ENCODE measurements at regions not wholly inside any gene's neighbourhood (a gene's known extent, or its start where the extent isn't known, plus 50 kb on each side); places are given as distances from the start of the nearest gene placed in this dataset.

DNA sequence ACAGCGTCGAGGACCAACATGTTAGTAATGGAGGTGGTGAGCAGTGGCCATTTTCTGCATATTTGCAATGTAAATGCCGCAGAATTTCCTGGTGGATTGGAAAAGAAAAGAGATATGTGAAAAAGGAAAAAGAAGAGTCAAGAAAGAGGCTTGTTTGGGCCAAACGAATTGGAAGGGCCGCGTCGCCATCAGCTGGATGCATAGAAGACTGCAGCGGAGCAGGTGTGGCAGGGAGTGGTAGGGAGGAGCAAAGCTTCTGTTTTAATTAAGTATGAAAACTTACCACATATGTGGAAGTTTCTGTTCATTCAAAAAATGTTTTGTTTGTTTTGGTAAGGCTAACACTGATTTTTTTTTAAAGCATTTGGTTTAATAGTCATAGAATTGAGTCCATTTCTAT, 690.7 kb downstream of the NCAM2 start:
- WGBS, 4 donors, result 48 to 54% (median 53%) methylated on average over 8 of the region's 8 CpGs
- DNase-seq (peak in 1 of 5 donors; percentile 51), ATAC-seq (no peak)
- no peak for TF ChIP-seq POLR2A (IDR thresholded peaks at IDR 0.05)
- TF ChIP-seq CTCF (IDR thresholded peaks at IDR 0.05), result peak in 4 of 12 donors; percentile 20 to 36 (median 26)
- Histone ChIP-seq H3K36me3 (no peaks in the 10 kb centered on the region), H3K27me3 (no peaks in the 10 kb centered on the region), H3K9me3 (no peaks in the 10 kb centered on the region), H3K4me1 (no peaks in the 10 kb centered on the region), H3K27ac (no peak overlapping the region), H3K4me3 (no peak overlapping the region)
- intact Hi-C loops (cut with DNase I), result no loop called here

DNA sequence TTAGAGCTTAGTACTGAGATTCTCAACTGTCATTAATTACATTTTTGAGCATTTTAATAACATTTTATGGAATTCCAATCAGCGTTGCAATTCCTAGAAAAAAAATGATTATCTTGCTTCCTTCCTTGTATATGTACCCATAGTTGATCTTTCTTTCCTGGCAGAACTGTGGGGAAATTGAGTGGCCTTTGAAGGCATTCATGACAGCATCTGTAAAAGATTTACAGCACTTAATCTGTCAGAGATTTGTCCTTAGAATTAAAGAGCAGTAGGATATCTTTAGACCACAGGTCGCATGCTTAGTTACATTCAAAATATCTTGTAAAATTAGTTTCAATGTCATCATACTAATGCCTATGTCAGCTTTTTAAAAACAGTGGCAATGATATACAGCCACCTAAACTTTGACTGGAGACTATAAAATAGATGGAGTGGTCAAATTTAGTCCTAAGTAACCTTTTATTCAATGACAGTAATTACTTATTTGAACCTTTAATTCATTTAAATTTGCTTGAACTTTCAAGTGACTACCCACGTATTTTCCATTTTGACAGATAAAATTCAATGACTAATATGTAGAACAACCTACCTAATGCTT, 692.0 kb downstream of the NCAM2 start:
- 46 to 57% (median 54%) methylated on average over 3 of the region's 3 CpGs for WGBS, 4 donors
- Histone ChIP-seq H3K4me1 (no peaks in the 10 kb centered on the region), H3K27ac (no peak overlapping the region), H3K36me3 (no peaks in the 10 kb centered on the region), H3K4me3 (no peak overlapping the region), H3K9me3 (no peaks in the 10 kb centered on the region), H3K27me3 (no peaks in the 10 kb centered on the region)
- intact Hi-C loops (cut with DNase I), result no loop called here
- DNase-seq (no peak), ATAC-seq (no peak)
- TF ChIP-seq POLR2A (IDR thresholded peaks at IDR 0.05), result no peak
- TF ChIP-seq CTCF (IDR thresholded peaks at IDR 0.05), result no peak

- no peaks in the 10 kb centered on the region for H3K27me3 ChIP-seq
- no peaks in the 10 kb centered on the region for H3K36me3 ChIP-seq
- no peak for ATAC-seq
- intact Hi-C loops (cut with DNase I), result no loop called here
- DNase-seq, result no peak
- H3K4me1 ChIP-seq, result no peaks in the 10 kb centered on the region
- no peaks in the 10 kb centered on the region for H3K9me3 ChIP-seq
- H3K4me3 ChIP-seq, result no peak overlapping the region
- 46 to 54% (median 48%) methylated on average over 4 of the region's 4 CpGs for WGBS, 4 donors
- H3K27ac ChIP-seq, result no peak overlapping the region
- TF ChIP-seq CTCF (IDR thresholded peaks at IDR 0.05) (no peak), POLR2A (IDR thresholded peaks at IDR 0.05) (no peak)
Observed at GRCh38 chr21:21712748-21713520, 714.7 kb downstream of the NCAM2 start.

DNA sequence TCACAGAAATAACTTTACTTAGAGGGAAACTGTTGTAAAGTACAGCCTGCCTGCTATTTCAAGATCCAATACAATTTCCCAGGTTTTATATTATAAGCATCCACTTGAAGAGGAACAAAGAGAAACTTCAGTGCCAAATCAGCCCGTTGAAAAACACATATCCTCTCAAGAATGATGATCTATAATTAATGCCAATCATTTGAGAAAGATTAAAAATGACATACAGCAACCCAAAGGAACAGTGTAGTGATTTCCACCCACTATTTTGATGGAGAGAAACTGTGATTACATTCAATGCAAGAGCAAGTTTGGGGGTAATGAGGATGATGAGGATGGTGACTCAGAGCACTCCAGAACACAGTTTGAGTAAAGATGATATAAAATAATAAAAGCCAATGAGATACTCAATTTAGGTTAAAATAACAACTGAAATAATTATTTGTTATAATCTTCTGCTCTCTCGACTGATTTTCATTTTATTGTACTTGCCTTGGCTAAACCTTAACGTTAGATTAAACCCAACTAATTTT, 715.5 kb downstream of the NCAM2 start:
- H3K4me1 ChIP-seq, result no peaks in the 10 kb centered on the region
- H3K9me3 ChIP-seq, result no peaks in the 10 kb centered on the region
- no peaks in the 10 kb centered on the region for H3K36me3 ChIP-seq
- DNase-seq (no peak), ATAC-seq (no peak)
- no peak overlapping the region for H3K27ac ChIP-seq
- H3K4me3 ChIP-seq, result no peak overlapping the region
- intact Hi-C loops (cut with DNase I), result no loop called here
- H3K27me3 ChIP-seq, result no peaks in the 10 kb centered on the region
- TF ChIP-seq CTCF (IDR thresholded peaks at IDR 0.05), result no peak
- no peak for TF ChIP-seq POLR2A (IDR thresholded peaks at IDR 0.05)
- WGBS, 4 donors, result 52 to 63% (median 59%) methylated on average over 3 of the region's 3 CpGs
